K562 (cell line): ENCODE measurements at regions not wholly inside any gene's neighbourhood (a gene's known extent, or its start where the extent isn't known, plus 50 kb on each side); places are given as distances from the start of the nearest gene placed in this dataset.

Source experiments
- ATAC-seq: fragments of 200-7000 bp; cut with Tn5 transposase; 3 replicates; pipeline ENCODE4 v1.9.1; 2020; ENCODE audit warnings: moderate library complexity
- BruUV-seq: library from RNA; stranded (reverse); fragments of 400-500 nt; replicated peaks from 2 replicates; lab custom pipeline; 2021; lab: Mats Ljungman, UMichigan
- CTCF ChIA-PET: fragments of 300-600 bp; formaldehyde crosslinking; extraction: SDS; loops from one replicate; lab custom pipeline; 2021; ENCODE audit warnings: low intra/inter-chr PET ratio; lab: Yijun Ruan, JAX
- POLR2A ChIA-PET: fragments of 300-600, 350-650 bp; sonication (Branson Sonifier 250); formaldehyde crosslinking; extraction: SDS; loops from one replicate; lab custom pipeline; 2021; ENCODE audit warnings: antibody characterized with exemption, inconsistent platforms; lab: Yijun Ruan, JAX
- DNase-seq, 4 experiments: peaks; one replicate each; pipeline versions ENCODE4 v3.0.0 to v3.0.0-alpha.2; 2011 to 2018; ENCODE audit warnings: low spot score in 3 of 4, mixed read lengths in 3 of 4; ENCODE audit errors: extremely low read depth in 1 of 4
- FAIRE-seq: peaks from 2 replicates; lab custom pipeline; 2011; peaks lifted over from hg19 to GRCh38; lab: Jason Lieb, UNC
- H2AFZ ChIP-seq: 2 replicates; pipeline ENCODE4 v1.6.0; 2011; ENCODE audit warnings: low read depth, low read length, control low read depth, inconsistent platforms
- H3K27ac ChIP-seq: fragments of 200-600 bp; 3 replicates; pipeline ENCODE4 v1.8.0; 2011; ENCODE audit warnings: low read depth, mild to moderate bottlenecking, control low read depth, inconsistent platforms, low read length, moderate library complexity, mixed read lengths; ENCODE audit errors: extremely low read depth
- H3K27me3 ChIP-seq, 2 experiments: fragments of 300-600 bp in 1 of 2; 2 replicates in 1 of 2; 3 replicates in 1 of 2; pipeline versions ENCODE4 v1.6.0 to v1.8.0; 2011; ENCODE audit warnings: inconsistent platforms in 2 of 2, low read length in 2 of 2, mild to moderate bottlenecking in 1 of 2, mixed read lengths in 1 of 2, moderate library complexity in 1 of 2; ENCODE audit not compliant: control insufficient read depth in 2 of 2, insufficient read depth in 2 of 2
- H3K36me3 ChIP-seq: fragments of 300-600 bp; 3 replicates; pipeline ENCODE4 v1.8.0; 2011; ENCODE audit warnings: mild to moderate bottlenecking, low read length, inconsistent platforms; ENCODE audit not compliant: control insufficient read depth, insufficient read depth
- H3K4me1 ChIP-seq, 2 experiments: fragments of 200-600 bp in 1 of 2; replicated peaks in 1 of 2; 2 replicates in 1 of 2; 3 replicates in 1 of 2; pipeline versions ENCODE4 v1.5.1 to v1.8.0; 2011; ENCODE audit warnings: inconsistent platforms in 2 of 2, low read length in 2 of 2, mild to moderate bottlenecking in 1 of 2, mixed read lengths in 1 of 2, moderate library complexity in 1 of 2; ENCODE audit not compliant: control insufficient read depth in 2 of 2, insufficient read depth in 2 of 2
- H3K4me2 ChIP-seq: 2 replicates; pipeline ENCODE4 v1.6.1; 2011; ENCODE audit warnings: low read length, control low read depth, inconsistent platforms, mixed read lengths; ENCODE audit not compliant: insufficient read depth
- H3K4me3 ChIP-seq: fragments of 200-600 bp; sonication (generic), shearing (Covaris generic); 2 replicates; pipeline ENCODE4 v1.5.1; 2016; ENCODE audit warnings: control low read depth, inconsistent platforms
- H3K79me2 ChIP-seq: fragments of 200-600 bp; 3 replicates; pipeline ENCODE4 v1.8.0; 2011; ENCODE audit warnings: low read length, inconsistent platforms; ENCODE audit not compliant: control insufficient read depth, insufficient read depth
- H3K9ac ChIP-seq, 2 experiments: 2 replicates each; pipeline versions ENCODE4 v1.6.0 to v1.6.1; 2011; ENCODE audit warnings: low read depth in 2 of 2, low read length in 2 of 2, control low read depth in 1 of 2, inconsistent platforms in 1 of 2, mild to moderate bottlenecking in 1 of 2, mixed read lengths in 1 of 2; ENCODE audit not compliant: insufficient read depth in 1 of 2
- H3K9me1 ChIP-seq: one replicate; pipeline ENCODE4 v1.6.0; 2011; ENCODE audit warnings: inconsistent platforms, mild to moderate bottlenecking, low read length, moderate library complexity; ENCODE audit not compliant: control insufficient read depth, insufficient read depth
- H3K9me3 ChIP-seq: replicated peaks from 2 replicates; pipeline ENCODE4 v1.5.1; 2011; ENCODE audit warnings: low read depth, low read length, inconsistent platforms; ENCODE audit not compliant: control insufficient read depth, insufficient read depth
- H4K20me1 ChIP-seq: replicated peaks from 2 replicates; pipeline ENCODE4 v1.6.1; 2011; ENCODE audit warnings: low read length, inconsistent platforms, mixed read lengths; ENCODE audit not compliant: control insufficient read depth, insufficient read depth
- ETV1 ChIP-seq: fragments of 450-650 bp; conservative IDR thresholded peaks from 2 replicates; pipeline ENCODE4 v1.6.1; 2016; ENCODE audit warnings: missing genetic modification characterization, control low read depth, low read depth, missing compliant biosample characterization
- FIP1L1 ChIP-seq: fragments of 200-400 bp; formaldehyde crosslinking; IDR thresholded peaks from 2 replicates; pipeline ENCODE4 v1.6.1; 2018; ENCODE audit warnings: mild to moderate bottlenecking, low read depth, low read length; ENCODE audit not compliant: poor library complexity, severe bottlenecking
- HNRNPL ChIP-seq: fragments of 200-400 bp; formaldehyde crosslinking; IDR thresholded peaks from 2 replicates; pipeline ENCODE4 v1.6.1; 2017; ENCODE audit warnings: low read depth, mild to moderate bottlenecking, low read length
- MLX ChIP-seq, 2 experiments: fragments of 450-650 bp in 1 of 2; sonication (generic) in 1 of 2; formaldehyde crosslinking; conservative IDR thresholded peaks; 2 replicates each; pipeline versions ENCODE4 v1.4.0 to v1.8.1; 2020 to 2022; ENCODE audit warnings: mild to moderate bottlenecking in 1 of 2, missing genetic modification reagents in 1 of 2
- RBM14 ChIP-seq: fragments of 200-400 bp; formaldehyde crosslinking; IDR thresholded peaks from 2 replicates; pipeline ENCODE4 v1.6.1; 2018; ENCODE audit warnings: low read depth, mild to moderate bottlenecking, low read length, moderate library complexity, borderline replicate concordance; ENCODE audit not compliant: insufficient read depth
- SRF ChIP-seq, 2 experiments: fragments of 250-450, 450-650 bp in 1 of 2; sonication (Bioruptor Pico) in 1 of 2; sonication (generic) in 1 of 2; formaldehyde crosslinking; IDR thresholded peaks; 2 replicates each; pipeline versions ENCODE4 v1.5.0 to v1.5.1; 2020 to 2022; ENCODE audit warnings: mild to moderate bottlenecking in 1 of 2, missing genetic modification reagents in 1 of 2
- TRIM28 ChIP-seq: fragments of 450-650 bp; IDR thresholded peaks from 2 replicates; pipeline ENCODE4 v1.6.1; 2017
- ZBTB1 ChIP-seq: sonication (generic); formaldehyde crosslinking; IDR thresholded peaks from 2 replicates; pipeline ENCODE4 v1.8.1; 2023; ENCODE audit warnings: missing genetic modification reagents, low read depth, mild to moderate bottlenecking, borderline replicate concordance
- ZFP36 ChIP-seq: fragments of 150-350 bp; IDR thresholded peaks from 2 replicates; pipeline ENCODE4 v1.6.1; 2018; ENCODE audit warnings: low read length, low read depth; ENCODE audit not compliant: partially characterized antibody
- WGBS: fragments of 100-300 bp; shearing (Covaris generic); methylation state at CpG from one replicate; pipeline ENCODE4 v1.1.6; 2016; ENCODE audit warnings: low coverage, mixed read lengths; ENCODE audit not compliant: insufficient coverage; ENCODE audit errors: missing lambda C conversion rate; 5-methylcytosine and 5-hydroxymethylcytosine counted together
- in situ Hi-C: fragments of 300-500 bp; cut with MboI; formaldehyde crosslinking; loops from 4 replicates; pipeline ENCODE4 v1.15.0; 2018; ENCODE audit warnings: inconsistent platforms, mixed read lengths
- intact Hi-C: fragments of 100-400 bp; cut with micrococcal nuclease; formaldehyde crosslinking; loops from 2 replicates; pipeline ENCODE4 v1.14.2; 2022
- TF ChIP-seq, protein P1 (sequence below): fragments of 250-450 bp; sonication (Bioruptor Pico); IDR thresholded peaks from 2 replicates; pipeline ENCODE4 v1.5.0; 2020; ENCODE audit warnings: mild to moderate bottlenecking, borderline replicate concordance
- TF ChIP-seq, protein P2 (sequence below): sonication (generic); formaldehyde crosslinking; IDR thresholded peaks from 2 replicates; pipeline ENCODE4 v1.8.0; 2022; ENCODE audit warnings: mild to moderate bottlenecking, low read depth, missing genetic modification reagents
- TF ChIP-seq, protein P3 (sequence below): fragments of 200-800 bp; sonication (Bioruptor generic); IDR thresholded peaks from 2 replicates; pipeline ENCODE4 v1.6.1; 2017; ENCODE audit warnings: missing genetic modification characterization, missing compliant biosample characterization
- TF ChIP-seq, protein P4 (sequence below), 2 experiments: IDR thresholded peaks in 1 of 2; conservative IDR thresholded peaks in 1 of 2; 2 replicates each; pipeline ENCODE4 v1.6.1; 2016; ENCODE audit warnings: low read depth in 2 of 2, mild to moderate bottlenecking in 1 of 2, missing compliant biosample characterization in 1 of 2, missing genetic modification characterization in 1 of 2, moderate library complexity in 1 of 2

- Histone ChIP-seq H3K4me1 (no peaks in the 10 kb centered on the region), H3K27ac (no peak overlapping the region), H3K4me2 (no peak overlapping the region), H3K9me3 (no peaks in the 10 kb centered on the region), H4K20me1 (no peaks in the 10 kb centered on the region; the same call in 1 of the 2 replicates), H3K36me3 (no peaks in the 10 kb centered on the region), H3K79me2 (no peaks in the 10 kb centered on the region), H3K9me1 (no peaks in the 10 kb centered on the region), H2AFZ (no peak overlapping the region), H3K4me3 (no peak overlapping the region), H3K27me3 (no peaks in the 10 kb centered on the region; a peak in 1 of 5 replicates), H3K9ac (no peak overlapping the region)
- no TSS peak for BruUV-seq
- no peak for FAIRE-seq
- WGBS, result 4% methylated on average over 3 of the region's 3 CpGs
- intact Hi-C loops, result no loop called here
- no peak for ATAC-seq
- DNase-seq, result no peak
- ChIA-PET POLR2A (interaction anchor here (0.8 kb wide), 1 partner anchor 69 kb away, joined by 3 read pairs; no protein-coding TSS in a partner anchor), CTCF (no interaction called here)
- in situ Hi-C loops, result no loop called here
- TF ChIP-seq HNRNPL (no peak), SRF (CRISPR knock-in tag; IDR thresholded peaks at IDR 0.05) (no peak), MLX (CRISPR knock-in tag; conservative IDR thresholded peaks at IDR 0.05) (no peak), ETV1 (tag) (no peak), FIP1L1 (no peak), ZFP36 (no peak), TRIM28 (no peak), RBM14 (no peak), ZBTB1 (CRISPR knock-in tag) (no peak)
- TF ChIP-seq, protein P1, sequence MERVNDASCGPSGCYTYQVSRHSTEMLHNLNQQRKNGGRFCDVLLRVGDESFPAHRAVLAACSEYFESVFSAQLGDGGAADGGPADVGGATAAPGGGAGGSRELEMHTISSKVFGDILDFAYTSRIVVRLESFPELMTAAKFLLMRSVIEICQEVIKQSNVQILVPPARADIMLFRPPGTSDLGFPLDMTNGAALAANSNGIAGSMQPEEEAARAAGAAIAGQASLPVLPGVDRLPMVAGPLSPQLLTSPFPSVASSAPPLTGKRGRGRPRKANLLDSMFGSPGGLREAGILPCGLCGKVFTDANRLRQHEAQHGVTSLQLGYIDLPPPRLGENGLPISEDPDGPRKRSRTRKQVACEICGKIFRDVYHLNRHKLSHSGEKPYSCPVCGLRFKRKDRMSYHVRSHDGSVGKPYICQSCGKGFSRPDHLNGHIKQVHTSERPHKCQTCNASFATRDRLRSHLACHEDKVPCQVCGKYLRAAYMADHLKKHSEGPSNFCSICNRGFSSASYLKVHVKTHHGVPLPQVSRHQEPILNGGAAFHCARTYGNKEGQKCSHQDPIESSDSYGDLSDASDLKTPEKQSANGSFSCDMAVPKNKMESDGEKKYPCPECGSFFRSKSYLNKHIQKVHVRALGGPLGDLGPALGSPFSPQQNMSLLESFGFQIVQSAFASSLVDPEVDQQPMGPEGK (CRISPR knock-in tag), result no peak
- TF ChIP-seq, protein P2, sequence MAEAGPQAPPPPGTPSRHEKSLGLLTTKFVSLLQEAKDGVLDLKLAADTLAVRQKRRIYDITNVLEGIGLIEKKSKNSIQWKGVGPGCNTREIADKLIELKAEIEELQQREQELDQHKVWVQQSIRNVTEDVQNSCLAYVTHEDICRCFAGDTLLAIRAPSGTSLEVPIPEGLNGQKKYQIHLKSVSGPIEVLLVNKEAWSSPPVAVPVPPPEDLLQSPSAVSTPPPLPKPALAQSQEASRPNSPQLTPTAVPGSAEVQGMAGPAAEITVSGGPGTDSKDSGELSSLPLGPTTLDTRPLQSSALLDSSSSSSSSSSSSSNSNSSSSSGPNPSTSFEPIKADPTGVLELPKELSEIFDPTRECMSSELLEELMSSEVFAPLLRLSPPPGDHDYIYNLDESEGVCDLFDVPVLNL, result no peak
- TF ChIP-seq, protein P3, sequence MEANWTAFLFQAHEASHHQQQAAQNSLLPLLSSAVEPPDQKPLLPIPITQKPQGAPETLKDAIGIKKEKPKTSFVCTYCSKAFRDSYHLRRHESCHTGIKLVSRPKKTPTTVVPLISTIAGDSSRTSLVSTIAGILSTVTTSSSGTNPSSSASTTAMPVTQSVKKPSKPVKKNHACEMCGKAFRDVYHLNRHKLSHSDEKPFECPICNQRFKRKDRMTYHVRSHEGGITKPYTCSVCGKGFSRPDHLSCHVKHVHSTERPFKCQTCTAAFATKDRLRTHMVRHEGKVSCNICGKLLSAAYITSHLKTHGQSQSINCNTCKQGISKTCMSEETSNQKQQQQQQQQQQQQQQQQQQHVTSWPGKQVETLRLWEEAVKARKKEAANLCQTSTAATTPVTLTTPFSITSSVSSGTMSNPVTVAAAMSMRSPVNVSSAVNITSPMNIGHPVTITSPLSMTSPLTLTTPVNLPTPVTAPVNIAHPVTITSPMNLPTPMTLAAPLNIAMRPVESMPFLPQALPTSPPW (CRISPR knock-in tag), result no peak
- TF ChIP-seq, protein P4, sequence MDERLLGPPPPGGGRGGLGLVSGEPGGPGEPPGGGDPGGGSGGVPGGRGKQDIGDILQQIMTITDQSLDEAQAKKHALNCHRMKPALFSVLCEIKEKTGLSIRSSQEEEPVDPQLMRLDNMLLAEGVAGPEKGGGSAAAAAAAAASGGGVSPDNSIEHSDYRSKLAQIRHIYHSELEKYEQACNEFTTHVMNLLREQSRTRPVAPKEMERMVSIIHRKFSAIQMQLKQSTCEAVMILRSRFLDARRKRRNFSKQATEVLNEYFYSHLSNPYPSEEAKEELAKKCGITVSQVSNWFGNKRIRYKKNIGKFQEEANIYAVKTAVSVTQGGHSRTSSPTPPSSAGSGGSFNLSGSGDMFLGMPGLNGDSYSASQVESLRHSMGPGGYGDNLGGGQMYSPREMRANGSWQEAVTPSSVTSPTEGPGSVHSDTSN (CRISPR knock-in tag; IDR thresholded peaks at IDR 0.05; ENCODE audit: low read depth), result no peak
- TF ChIP-seq, protein P4 (tag; conservative IDR thresholded peaks at IDR 0.05; ENCODE audit: low read depth), result no peak
Observed at GRCh38 chr1:90325168-90325567, 330.3 kb downstream of the ZNF326 start.
